ENCODE measurements at regions not wholly inside any gene's neighbourhood (a gene's known extent, or its start where the extent isn't known, plus 50 kb on each side); places are given as distances from the start of the nearest gene placed in this dataset.
"Not testable (repeated sequence)": the region's sequence is repeated elsewhere in the genome, so short reads cannot be mapped to it uniquely, and the experiment has no call there.

GRCh38 chr4:171524903-171525302 is 288.3 kb upstream of the GALNTL6 start:
- DNase-seq (ENCODE audit: low spot score): no peak

GRCh38 chr4:171521726-171522125 is 291.5 kb upstream of the GALNTL6 start:
- no peak for DNase-seq (ENCODE audit: low spot score)

GRCh38 chr4:171519457-171519856 is 293.7 kb upstream of the GALNTL6 start:
- no peak for DNase-seq (ENCODE audit: low spot score)

GRCh38 chr4:171517883-171518282 is 295.3 kb upstream of the GALNTL6 start:
- no peak for DNase-seq (ENCODE audit: low spot score)

GRCh38 chr4:171516694-171517093 is 296.5 kb upstream of the GALNTL6 start:
- no peak for DNase-seq (ENCODE audit: low spot score)

GRCh38 chr4:171484681-171485080 is 328.5 kb upstream of the GALNTL6 start:
- no peak for DNase-seq (ENCODE audit: low spot score)

- DNase-seq (ENCODE audit: low spot score): no peak
These were observed 335.0 kb upstream of the GALNTL6 start for GRCh38 chr4:171478181-171478580.

GRCh38 chr4:171475111-171475510 is 338.1 kb upstream of the GALNTL6 start:
- not testable (repeated sequence) for DNase-seq (ENCODE audit: low spot score)

- no peak for DNase-seq (ENCODE audit: low spot score)
These were observed 340.0 kb upstream of the GALNTL6 start for GRCh38 chr4:171473155-171473554.

GRCh38 chr4:171472230-171472629 is 341.0 kb upstream of the GALNTL6 start:
- no peak for DNase-seq (ENCODE audit: low spot score)

GRCh38 chr4:171464499-171464898 is 348.7 kb upstream of the GALNTL6 start:
- no peak for DNase-seq (ENCODE audit: low spot score)

GRCh38 chr4:171461191-171461590 is 352.0 kb upstream of the GALNTL6 start:
- no peak for DNase-seq (ENCODE audit: low spot score)

- no peak for DNase-seq (ENCODE audit: low spot score)
These were observed 364.2 kb upstream of the GALNTL6 start for GRCh38 chr4:171448919-171449481.

- no peak for DNase-seq (ENCODE audit: low spot score)
These were observed 364.8 kb upstream of the GALNTL6 start for GRCh38 chr4:171448358-171448757.

- DNase-seq (ENCODE audit: low spot score): no peak
These were observed 371.8 kb upstream of the GALNTL6 start for GRCh38 chr4:171441300-171441941.

GRCh38 chr4:171433674-171434073 is 379.5 kb upstream of the GALNTL6 start:
- no peak for DNase-seq (ENCODE audit: low spot score)

GRCh38 chr4:171432536-171432935 is 380.7 kb upstream of the GALNTL6 start:
- DNase-seq (ENCODE audit: low spot score): no peak

- DNase-seq (ENCODE audit: low spot score): no peak
These were observed 382.7 kb upstream of the GALNTL6 start for GRCh38 chr4:171430495-171430894.

- DNase-seq (ENCODE audit: low spot score): no peak
These were observed 416.0 kb upstream of the GALNTL6 start for GRCh38 chr4:171397175-171397574.

GRCh38 chr4:171390626-171391025 is 422.6 kb upstream of the GALNTL6 start:
- no peak for DNase-seq (ENCODE audit: low spot score)

- DNase-seq (ENCODE audit: low spot score): no peak
These were observed 434.9 kb upstream of the GALNTL6 start for GRCh38 chr4:171378323-171378722.

- DNase-seq (ENCODE audit: low spot score): no peak
These were observed 436.5 kb upstream of the GALNTL6 start for GRCh38 chr4:171376724-171377123.

GRCh38 chr4:171353535-171353934 is 459.7 kb upstream of the GALNTL6 start:
- DNase-seq (ENCODE audit: low spot score): no peak

GRCh38 chr4:171348090-171348489 is 465.1 kb upstream of the GALNTL6 start:
- no peak for DNase-seq (ENCODE audit: low spot score)

Measured in AG08395 (cell line).